H1 (cell line): ENCODE measurements at regions not wholly inside any gene's neighbourhood (a gene's known extent, or its start where the extent isn't known, plus 50 kb on each side); places are given as distances from the start of the nearest gene placed in this dataset.

Experiments used
- CHD7 ChIP-seq: fragments of 300-600 bp; sonication (generic); IDR thresholded peaks from 2 replicates; pipeline ENCODE4 v1.7.1; 2012; ENCODE audit warnings: low read length, moderate library complexity, mild to moderate bottlenecking, inconsistent platforms; ENCODE audit not compliant: insufficient replicate concordance

GRCh38 chr5:67657055-67657454 is 460.5 kb upstream of the CD180 start (continued):
- no peak for TF ChIP-seq CHD7
